Amniotic epithelial cell (primary cell): ENCODE measurements at regions not wholly inside any gene's neighbourhood (a gene's known extent, or its start where the extent isn't known, plus 50 kb on each side); places are given as distances from the start of the nearest gene placed in this dataset.

Experiments used
- DNase-seq: peaks from one replicate; pipeline ENCODE4 v3.0.0-alpha.2; 2010; ENCODE audit warnings: low read depth

- peak; percentile 21 for DNase-seq
These were observed 237.5 kb downstream of the TGFB2 start for GRCh38 chr1:218582646-218583045.

DNA sequence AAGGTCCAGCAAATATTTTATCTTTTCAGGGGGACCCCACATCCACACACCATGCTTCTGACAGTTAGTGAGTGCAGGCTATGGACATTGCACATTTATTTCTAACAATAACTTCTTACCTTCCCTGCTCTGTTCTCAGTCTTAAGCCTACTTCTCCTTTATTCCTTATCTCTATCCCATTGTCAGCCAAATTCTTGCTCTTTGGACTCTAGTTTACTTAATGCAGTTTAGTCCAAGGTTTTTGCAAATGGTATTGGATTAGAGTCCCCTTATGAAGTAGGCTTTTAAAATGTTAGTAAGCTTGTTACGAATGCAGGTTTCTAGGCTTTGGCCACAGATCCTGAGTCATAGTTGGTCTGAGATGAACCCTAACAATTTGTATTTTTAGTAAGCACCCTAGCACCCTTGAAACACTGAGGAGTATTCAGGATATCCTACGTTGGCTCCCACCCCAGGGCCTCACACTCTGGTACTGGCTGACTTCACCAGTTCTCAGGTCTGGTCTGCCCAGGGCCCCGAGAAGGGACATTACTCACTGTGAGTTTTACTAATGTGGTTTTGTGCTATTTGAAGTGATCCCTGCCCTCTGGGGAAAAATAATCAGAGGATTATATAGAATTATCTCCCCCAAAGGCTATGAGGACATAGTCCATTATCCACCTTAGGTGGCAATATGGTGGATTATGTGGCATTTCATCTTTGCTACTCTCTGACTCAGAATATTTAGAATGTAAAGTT lies 239.5 kb downstream of the TGFB2 start:
- peak; percentile 74 for DNase-seq

DNA sequence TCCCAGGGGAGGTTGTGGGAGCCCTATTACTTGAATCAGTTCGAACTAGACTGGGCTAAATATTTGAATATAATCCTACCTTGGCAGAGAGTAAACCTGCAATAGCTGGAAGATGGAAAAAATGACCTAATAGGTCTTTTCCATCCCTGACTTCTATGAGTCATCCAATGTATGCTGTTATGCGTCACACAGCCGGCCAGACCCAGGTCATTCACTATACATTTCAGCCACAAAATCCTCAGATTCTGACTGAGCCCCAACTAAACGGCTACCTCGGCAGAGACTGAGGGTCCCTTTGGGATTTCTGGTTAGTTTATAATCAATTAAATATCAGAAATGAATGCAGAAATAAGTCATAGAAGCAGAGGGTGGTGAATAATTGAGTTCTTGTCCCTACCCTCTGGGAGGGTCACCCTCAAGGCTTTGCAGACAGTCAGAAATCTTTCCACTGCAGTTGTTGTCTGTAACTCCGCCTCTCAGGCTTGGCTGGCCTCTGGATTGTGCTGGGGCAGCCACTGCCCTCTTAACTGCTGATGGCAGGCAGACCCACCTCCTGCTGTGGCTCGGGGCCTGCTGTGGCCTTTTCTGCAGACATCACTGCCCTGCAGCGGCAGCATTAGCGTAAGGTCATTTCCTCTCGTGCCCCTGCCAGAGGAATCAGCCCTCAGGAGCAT lies 240.5 kb downstream of the TGFB2 start:
- DNase-seq: peak; percentile 64

- peak; percentile 50 for DNase-seq
These were observed 242.8 kb downstream of the TGFB2 start for GRCh38 chr1:218587900-218588299.

DNA sequence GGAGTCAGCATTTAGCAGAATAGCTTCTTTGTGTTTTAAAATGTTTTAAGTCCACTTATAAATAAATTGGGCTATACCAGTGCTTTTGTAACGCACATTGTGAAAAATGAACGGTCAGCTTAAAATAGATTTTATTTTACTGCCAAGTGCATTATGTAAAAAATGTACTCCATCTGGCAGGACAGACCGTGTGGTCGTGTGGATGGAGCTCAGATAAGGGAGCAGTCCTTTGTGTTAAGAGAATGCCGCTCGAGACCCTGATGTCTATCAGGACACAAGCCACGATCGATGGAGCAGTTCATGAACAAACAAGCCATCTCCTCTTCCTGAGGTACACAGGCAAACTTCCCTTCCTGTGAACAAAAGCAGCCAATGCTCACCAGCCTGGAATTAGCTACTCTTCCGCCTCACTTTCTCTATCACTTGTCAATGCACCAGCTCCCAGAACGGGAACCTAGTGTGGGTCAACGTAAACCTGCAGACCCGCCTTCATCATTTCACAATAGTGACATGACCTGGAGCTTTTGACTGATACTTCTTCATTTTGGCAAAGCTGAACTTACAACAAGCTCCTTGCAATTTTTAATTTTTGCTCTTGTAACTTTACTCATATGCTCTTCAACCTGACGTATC lies 243.5 kb downstream of the TGFB2 start:
- DNase-seq: no peak

DNA sequence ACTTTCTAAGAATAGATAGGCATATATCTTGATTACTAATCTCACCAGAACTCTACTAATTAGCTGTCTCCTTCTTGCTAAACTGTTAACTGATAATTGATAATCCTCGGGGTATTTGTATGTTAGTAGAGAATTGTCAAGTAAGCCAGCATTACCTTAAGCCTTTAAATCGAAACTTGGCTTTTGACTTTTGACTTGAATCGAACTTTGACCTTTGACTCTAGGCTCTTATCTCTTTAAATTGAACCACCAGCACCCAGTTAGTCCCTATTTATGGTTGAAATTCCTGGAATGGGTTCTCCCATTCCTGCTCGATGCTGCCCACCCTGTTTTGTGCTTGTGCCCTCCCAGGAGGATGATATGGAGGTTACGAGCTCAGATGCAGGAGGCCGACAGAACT lies 244.4 kb downstream of the TGFB2 start:
- DNase-seq: no peak

DNA sequence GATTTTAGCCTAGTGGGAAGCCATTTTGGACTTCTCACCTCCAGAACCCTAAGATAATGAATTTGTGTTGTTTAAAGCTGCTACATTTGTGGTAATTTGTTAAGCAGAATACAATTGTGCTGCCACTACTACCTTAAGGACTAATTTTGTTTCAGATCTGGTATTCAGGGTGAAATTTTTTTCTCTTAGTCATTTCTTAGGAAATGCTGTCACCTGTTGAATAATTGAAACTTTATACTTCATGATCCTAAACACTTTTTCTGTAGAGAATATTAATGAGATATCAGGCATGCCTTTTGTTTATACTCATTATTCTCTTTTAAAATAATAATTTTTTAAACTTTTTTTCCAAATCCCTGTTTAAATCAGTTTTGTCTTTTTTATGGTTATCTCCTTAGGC lies 246.8 kb downstream of the TGFB2 start:
- no peak for DNase-seq

- DNase-seq: peak; percentile 90
These were observed 247.6 kb downstream of the TGFB2 start for GRCh38 chr1:218592688-218593087.

- no peak for DNase-seq
These were observed 255.8 kb downstream of the TGFB2 start for GRCh38 chr1:218600968-218601367.

DNA sequence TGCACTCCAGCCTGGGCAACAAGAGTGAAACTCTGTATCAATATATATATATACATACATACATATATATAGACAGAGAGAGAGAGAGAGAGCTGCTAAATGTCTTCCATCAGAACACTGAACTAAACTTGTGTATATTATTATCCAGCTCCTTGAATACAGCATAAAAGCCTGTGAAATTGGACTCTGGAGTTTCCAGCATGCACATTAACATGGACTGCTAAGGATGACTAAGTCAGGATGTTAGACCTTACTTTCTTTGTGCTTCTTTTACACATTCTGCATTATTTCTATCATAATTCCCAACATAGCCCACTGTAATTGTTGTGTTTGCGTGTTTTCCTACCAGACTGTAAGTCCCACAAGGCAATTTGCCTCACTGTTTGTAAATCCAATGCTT lies 259.1 kb downstream of the TGFB2 start:
- no peak for DNase-seq

- DNase-seq: no peak
These were observed 266.9 kb downstream of the TGFB2 start for GRCh38 chr1:218611916-218612585.

DNA sequence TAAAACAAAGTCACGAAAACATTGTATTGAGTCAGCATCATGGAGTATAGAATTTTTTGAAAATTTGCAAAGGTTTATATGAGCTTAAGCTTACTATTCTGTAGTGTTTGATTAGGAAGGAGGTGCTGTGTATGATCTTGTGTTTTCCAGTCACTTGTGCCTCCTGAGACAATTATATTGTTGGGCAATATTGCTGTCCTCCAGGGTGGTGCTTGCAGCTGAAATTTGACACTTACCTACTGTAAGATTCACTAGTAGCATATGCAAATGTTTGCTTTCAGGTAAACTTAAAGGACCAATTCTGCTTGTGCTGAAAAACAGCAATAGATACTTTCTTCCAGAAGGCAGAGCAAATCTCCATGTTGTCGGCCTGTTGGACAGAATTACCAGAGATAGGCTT lies 268.0 kb downstream of the TGFB2 start:
- no peak for DNase-seq

- no peak for DNase-seq
These were observed 268.9 kb downstream of the TGFB2 start for GRCh38 chr1:218614031-218614430.

GRCh38 chr1:218616681-218617080 lies 271.5 kb downstream of the TGFB2 start:
- peak; percentile 54 for DNase-seq

GRCh38 chr1:218617986-218618385 lies 272.9 kb downstream of the TGFB2 start:
- no peak for DNase-seq

DNA sequence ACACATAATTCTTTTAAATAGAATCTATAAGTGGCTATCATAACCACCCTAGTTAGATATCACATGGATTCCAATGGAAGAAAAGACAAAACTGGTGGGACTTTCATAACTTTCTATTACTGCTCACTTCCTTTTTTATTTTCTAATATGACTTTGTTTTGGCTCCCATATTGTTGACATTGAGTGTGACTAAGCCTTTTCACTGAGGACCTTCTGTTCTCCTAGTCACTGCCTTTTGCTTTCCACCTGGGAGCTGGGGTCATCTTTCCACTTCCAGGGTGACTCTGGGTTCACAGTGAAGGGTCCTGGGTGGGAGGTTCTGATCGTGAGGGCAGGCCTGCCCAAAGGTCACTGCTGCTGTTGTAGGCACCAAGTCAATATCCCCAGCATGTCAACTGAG lies 275.8 kb downstream of the TGFB2 start:
- no peak for DNase-seq

DNA sequence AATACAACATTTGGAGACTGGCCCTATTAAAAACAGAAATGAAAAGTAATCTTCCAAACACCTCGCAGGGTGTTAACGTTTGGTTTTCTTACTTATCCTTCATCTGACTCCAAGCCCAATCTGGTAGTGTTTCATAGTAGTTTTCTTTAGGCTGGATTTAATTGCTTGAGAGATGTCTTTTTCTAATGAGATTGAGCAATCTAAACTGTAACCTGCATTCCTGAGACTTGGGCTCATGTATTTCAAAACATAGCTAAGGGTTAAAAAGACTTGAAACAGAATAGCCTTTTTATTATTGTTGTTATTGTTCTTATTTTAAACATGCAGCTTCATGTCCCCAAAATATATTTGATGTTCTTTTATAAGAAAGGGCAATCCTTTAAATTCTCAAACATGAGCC lies 278.9 kb downstream of the TGFB2 start:
- DNase-seq: peak; percentile 60

- no peak for DNase-seq
These were observed 280.3 kb downstream of the TGFB2 start for GRCh38 chr1:218625393-218625792.

- peak; percentile 54 for DNase-seq
These were observed 288.3 kb downstream of the TGFB2 start for GRCh38 chr1:218633238-218633988.

DNA sequence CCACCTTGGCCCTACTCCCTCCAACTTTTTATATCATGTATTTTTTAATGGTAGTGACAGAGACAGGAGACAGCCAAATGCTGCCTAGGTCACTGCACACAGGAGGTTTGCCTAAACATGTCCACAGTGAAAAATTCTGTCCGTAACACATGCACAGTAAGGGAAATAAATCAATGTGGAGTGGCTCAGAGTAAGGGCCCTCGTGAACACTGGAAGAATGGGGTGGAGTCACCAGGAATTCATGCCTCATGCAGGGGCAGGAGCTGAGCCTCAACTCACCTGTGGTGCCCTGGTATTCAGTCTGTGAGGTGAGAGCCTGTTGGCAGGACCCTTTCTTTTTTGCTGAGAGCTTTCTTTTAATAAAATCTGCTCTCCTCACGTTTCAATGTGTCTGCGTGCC lies 289.1 kb downstream of the TGFB2 start:
- DNase-seq: no peak

GRCh38 chr1:218636548-218636947 lies 291.4 kb downstream of the TGFB2 start:
- DNase-seq: peak; percentile 86

GRCh38 chr1:218640173-218640572 lies 295.0 kb downstream of the TGFB2 start:
- no peak for DNase-seq
